GM18517 (cell line): ENCODE measurements at regions not wholly inside any gene's neighbourhood (a gene's known extent, or its start where the extent isn't known, plus 50 kb on each side); places are given as distances from the start of the nearest gene placed in this dataset.

Source experiments
- ATAC-seq: cut with Tn5 transposase; IDR thresholded peaks from one replicate; pipeline ENCODE4 v1.9.1; 2021; ENCODE audit warnings: mild to moderate bottlenecking, moderate library complexity; ENCODE audit not compliant: unreplicated experiment

- no peak for ATAC-seq
These were observed 50.8 kb upstream of the PHYHIPL start for GRCh38 chr10:59125666-59126065.

GRCh38 chr10:59126261-59126660 is 50.2 kb upstream of the PHYHIPL start:
- no peak for ATAC-seq
